ENCODE measurements at regions not wholly inside any gene's neighbourhood (a gene's known extent, or its start where the extent isn't known, plus 50 kb on each side); places are given as distances from the start of the nearest gene placed in this dataset.

- TF ChIP-seq CTCF (IDR thresholded peaks at IDR 0.05): no peak
- DNase-seq (ENCODE audit: low spot score) (no peak), ATAC-seq (ENCODE audit: low FRiP score) (no peak)
Observed at GRCh38 chr6:159505140-159505922, 187.7 kb downstream of the SOD2 start.

- ATAC-seq (ENCODE audit: low FRiP score) (no peak), DNase-seq (ENCODE audit: low spot score) (no peak)
- TF ChIP-seq CTCF (IDR thresholded peaks at IDR 0.05): no peak
Observed at GRCh38 chr6:159501558-159501957, 191.5 kb downstream of the SOD2 start.

- TF ChIP-seq CTCF (IDR thresholded peaks at IDR 0.05): no peak
- DNase-seq (ENCODE audit: low spot score) (no peak), ATAC-seq (ENCODE audit: low FRiP score) (no peak)
Observed at GRCh38 chr6:159499034-159499433, 194.0 kb downstream of the SOD2 start.

DNA sequence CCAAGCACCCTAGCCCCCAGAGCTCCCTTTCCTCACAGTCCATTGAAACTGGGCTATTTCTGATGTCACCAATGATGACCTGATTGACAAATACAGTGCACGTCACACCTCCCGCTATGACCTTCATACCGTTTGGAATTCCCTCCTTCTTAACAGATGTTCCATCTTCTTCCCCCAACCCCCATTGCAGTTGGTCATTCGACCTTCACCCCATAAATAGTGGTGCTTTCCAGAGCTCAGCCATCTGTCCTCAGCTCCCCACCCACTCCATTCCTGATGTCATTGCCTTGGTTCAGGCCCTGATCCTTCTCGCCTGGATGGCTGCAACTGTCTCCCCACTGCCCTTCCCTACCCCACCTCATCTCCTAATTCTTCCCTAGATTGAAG, 198.5 kb downstream of the SOD2 start:
- no peak for TF ChIP-seq CTCF (IDR thresholded peaks at IDR 0.05)
- DNase-seq (ENCODE audit: low spot score) (no peak), ATAC-seq (ENCODE audit: low FRiP score) (no peak)

GRCh38 chr6:159493898-159494585, 199.0 kb downstream of the SOD2 start:
- no peak for DNase-seq (ENCODE audit: low spot score)
- no peak for TF ChIP-seq CTCF (IDR thresholded peaks at IDR 0.05)
- no peak for ATAC-seq (ENCODE audit: low FRiP score)

GRCh38 chr6:159493231-159493897, 199.7 kb downstream of the SOD2 start:
- no peak for TF ChIP-seq CTCF (IDR thresholded peaks at IDR 0.05)
- DNase-seq (ENCODE audit: low spot score) (no peak), ATAC-seq (ENCODE audit: low FRiP score) (no peak)
